H9 (cell line): ENCODE measurements at regions not wholly inside any gene's neighbourhood (a gene's known extent, or its start where the extent isn't known, plus 50 kb on each side); places are given as distances from the start of the nearest gene placed in this dataset.

Experiments used
- DNase-seq: peaks from one replicate; pipeline ENCODE4 v3.0.0-alpha.2; 2017
- H2AFZ ChIP-seq: one replicate; pipeline ENCODE4 v1.6.1; 2013; ENCODE audit warnings: mild to moderate bottlenecking, low read length, control low read depth, moderate library complexity
- H2AK5ac ChIP-seq: 2 replicates; pipeline ENCODE4 v1.6.1; 2013; ENCODE audit warnings: low read length, control low read depth, mixed read lengths; ENCODE audit not compliant: insufficient read length
- H2BK120ac ChIP-seq: one replicate; pipeline ENCODE4 v1.6.1; 2013; ENCODE audit warnings: low read depth, mild to moderate bottlenecking, low read length, control low read depth, inconsistent platforms; ENCODE audit not compliant: poor library complexity, severe bottlenecking
- H2BK12ac ChIP-seq: 2 replicates; pipeline ENCODE4 v1.6.1; 2013; ENCODE audit warnings: low read length, control low read depth, mixed read lengths, low read depth; ENCODE audit not compliant: insufficient read length
- H2BK15ac ChIP-seq: 2 replicates; pipeline ENCODE4 v1.6.1; 2013; ENCODE audit warnings: low read depth, low read length, control low read depth
- H2BK20ac ChIP-seq: one replicate; pipeline ENCODE4 v1.6.1; 2013; ENCODE audit warnings: low read depth, mild to moderate bottlenecking, low read length, control low read depth, inconsistent platforms; ENCODE audit not compliant: poor library complexity, severe bottlenecking
- H2BK5ac ChIP-seq: 2 replicates; pipeline ENCODE4 v1.6.1; 2013; ENCODE audit warnings: low read length, control low read depth, mixed read lengths; ENCODE audit not compliant: insufficient read length
- H3K14ac ChIP-seq: 2 replicates; pipeline ENCODE4 v1.6.1; 2013; ENCODE audit warnings: low read length, control low read depth; ENCODE audit not compliant: insufficient read depth
- H3K18ac ChIP-seq: 2 replicates; pipeline ENCODE4 v1.6.1; 2013; ENCODE audit warnings: low read depth, mild to moderate bottlenecking, mixed read lengths, low read length, control low read depth; ENCODE audit not compliant: insufficient read length
- H3K23ac ChIP-seq: 2 replicates; pipeline ENCODE4 v1.6.1; 2013; ENCODE audit warnings: low read length, control low read depth, mixed read lengths, low read depth; ENCODE audit not compliant: insufficient read length
- H3K23me2 ChIP-seq: 2 replicates; pipeline ENCODE4 v1.6.1; 2013; ENCODE audit warnings: low read depth, mild to moderate bottlenecking, mixed read lengths, low read length, control low read depth; ENCODE audit not compliant: insufficient read length, poor library complexity, severe bottlenecking
- H3K27ac ChIP-seq: 2 replicates; pipeline ENCODE4 v1.5.1; 2013; ENCODE audit warnings: low read length, control low read depth, mixed read lengths, low read depth; ENCODE audit not compliant: insufficient read length
- H3K27me3 ChIP-seq: 2 replicates; pipeline ENCODE4 v1.6.1; 2013; ENCODE audit warnings: low read length, control low read depth, inconsistent platforms; ENCODE audit not compliant: insufficient read depth
- H3K4ac ChIP-seq: 2 replicates; pipeline ENCODE4 v1.6.1; 2013; ENCODE audit warnings: low read depth, mild to moderate bottlenecking, control low read depth, inconsistent platforms, low read length, moderate library complexity
- H3K4me1 ChIP-seq: 2 replicates; pipeline ENCODE4 v1.6.1; 2013; ENCODE audit warnings: low read length, control low read depth, inconsistent platforms; ENCODE audit not compliant: insufficient read depth
- H3K4me2 ChIP-seq: 2 replicates; pipeline ENCODE4 v1.6.1; 2013; ENCODE audit warnings: low read length, control low read depth, mixed read lengths; ENCODE audit not compliant: insufficient read length, insufficient read depth
- H3K56ac ChIP-seq: 2 replicates; pipeline ENCODE4 v1.6.1; 2013; ENCODE audit warnings: low read depth, mild to moderate bottlenecking, mixed read lengths, low read length, control low read depth; ENCODE audit not compliant: insufficient read length
- H3K79me1 ChIP-seq: 2 replicates; pipeline ENCODE4 v1.6.1; 2013; ENCODE audit warnings: low read depth, mild to moderate bottlenecking, moderate library complexity, low read length, control low read depth, inconsistent platforms; ENCODE audit not compliant: insufficient read depth, poor library complexity, severe bottlenecking
- H3K79me2 ChIP-seq: 2 replicates; pipeline ENCODE4 v1.6.1; 2013; ENCODE audit warnings: low read length, control low read depth, inconsistent platforms; ENCODE audit not compliant: insufficient read depth
- H3K9ac ChIP-seq: 2 replicates; pipeline ENCODE4 v1.6.1; 2013; ENCODE audit warnings: low read length, control low read depth, mixed read lengths; ENCODE audit not compliant: insufficient read length; ENCODE audit errors: extremely low read depth
- H3K9me3 ChIP-seq: one replicate; pipeline ENCODE4 v1.6.1; 2013; ENCODE audit warnings: low read depth, low read length, inconsistent platforms; ENCODE audit not compliant: control insufficient read depth
- H3T11ph ChIP-seq: one replicate; pipeline ENCODE4 v1.6.1; 2013; ENCODE audit warnings: mild to moderate bottlenecking, low read length, control low read depth, inconsistent platforms
- H4K20me1 ChIP-seq: one replicate; pipeline ENCODE4 v1.6.1; 2013; ENCODE audit not compliant: control insufficient read depth, insufficient read length, insufficient read depth
- H4K5ac ChIP-seq: 2 replicates; pipeline ENCODE4 v1.6.1; 2013; ENCODE audit warnings: low read depth, mild to moderate bottlenecking, mixed read lengths, low read length, control low read depth; ENCODE audit not compliant: insufficient read length
- H4K8ac ChIP-seq: replicated peaks from 2 replicates; pipeline ENCODE4 v1.6.1; 2013; ENCODE audit warnings: low read length, control low read depth, mixed read lengths, low read depth; ENCODE audit not compliant: insufficient read length
- H4K91ac ChIP-seq: 2 replicates; pipeline ENCODE4 v1.6.1; 2013; ENCODE audit warnings: low read depth, mild to moderate bottlenecking, moderate library complexity, mixed read lengths, low read length, control low read depth; ENCODE audit not compliant: insufficient read length
- H3K27ac Mint-ChIP-seq, 3 experiments: 2 replicates in 2 of 3; 3 replicates in 1 of 3; pipeline ENCODE4 v1.8.0; 2020 to 2021; ENCODE audit warnings: mixed read lengths in 3 of 3, mild to moderate bottlenecking in 1 of 3, moderate library complexity in 1 of 3
- H3K27me3 Mint-ChIP-seq: 2 replicates; pipeline ENCODE4 v1.8.0; 2021; ENCODE audit warnings: low read depth, mild to moderate bottlenecking, moderate library complexity, mixed read lengths
- H3K36me3 Mint-ChIP-seq, 3 experiments: 2 replicates in 2 of 3; 3 replicates in 1 of 3; pipeline ENCODE4 v1.8.0; 2020 to 2021; ENCODE audit warnings: low read depth in 3 of 3, mixed read lengths in 3 of 3; ENCODE audit not compliant: insufficient read depth in 1 of 3
- H3K4me1 Mint-ChIP-seq, 2 experiments: 2 replicates each; pipeline ENCODE4 v1.8.0; 2020; ENCODE audit warnings: mixed read lengths in 2 of 2
- H3K4me3 Mint-ChIP-seq, 2 experiments: 2 replicates in 1 of 2; 3 replicates in 1 of 2; pipeline ENCODE4 v1.8.0; 2020 to 2021; ENCODE audit warnings: mild to moderate bottlenecking in 2 of 2, mixed read lengths in 2 of 2, moderate library complexity in 1 of 2
- H3K9me3 Mint-ChIP-seq, 2 experiments: 2 replicates in 1 of 2; 3 replicates in 1 of 2; pipeline ENCODE4 v1.8.0; 2020; ENCODE audit warnings: mild to moderate bottlenecking in 2 of 2, mixed read lengths in 2 of 2, moderate library complexity in 1 of 2
- WGBS: extraction: QIAGEN DNeasy Blood & Tissue Kit; methylation state at CpG from one replicate; pipeline ENCODE4 v1.1.7; 2013; ENCODE audit warnings: missing lambda C conversion rate, low lambda C conversion rate, mixed read lengths; ENCODE audit not compliant: insufficient read length; ENCODE audit errors: extremely low coverage; 5-methylcytosine and 5-hydroxymethylcytosine counted together
- TF ChIP-seq, protein P1 (sequence below): fragments of 200-600 bp; sonication (generic); conservative IDR thresholded peaks from 3 replicates; pipeline ENCODE4 v1.8.0; 2021; ENCODE audit warnings: antibody characterized with exemption, mild to moderate bottlenecking

DNA sequence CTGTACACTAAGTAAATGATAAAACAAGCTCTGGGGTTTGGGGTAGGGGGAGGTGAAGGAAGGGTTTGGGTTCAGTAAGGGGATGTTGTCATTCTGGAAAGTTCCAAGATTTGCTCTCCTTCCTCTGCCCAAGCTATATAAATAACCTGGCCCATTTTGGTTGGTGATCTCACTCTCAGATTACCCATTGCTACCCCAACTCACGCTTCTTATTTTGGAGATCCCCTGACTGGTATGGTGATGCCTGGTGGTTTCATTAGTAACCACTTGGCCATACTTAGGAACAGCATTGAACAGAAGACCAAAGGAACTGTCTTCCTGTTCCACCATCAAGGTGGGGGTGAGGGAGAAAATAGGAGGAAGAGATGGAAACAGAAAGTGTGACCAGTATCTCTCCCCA, 259.6 kb upstream of the TBX3 start:
- H3K9ac ChIP-seq, result no peak overlapping the region
- no peak overlapping the region for H2BK20ac ChIP-seq
- peaks cover 6% of the 10 kb centered on the region; the same call in 1 of the 2 replicates for H3K27me3 Mint-ChIP-seq
- H3K18ac ChIP-seq, result no peak overlapping the region
- H2BK15ac ChIP-seq, result no peak overlapping the region
- no peak overlapping the region for H2BK12ac ChIP-seq
- H2BK120ac ChIP-seq, result no peak overlapping the region
- no peaks in the 10 kb centered on the region for H3K4me1 Mint-ChIP-seq
- H2BK5ac ChIP-seq, result no peak overlapping the region
- H3K79me1 ChIP-seq, result no peaks in the 10 kb centered on the region
- no CpG with 5 or more reads among the region's 1 CpG for WGBS
- H3T11ph ChIP-seq, result no peak overlapping the region
- no peak overlapping the region for H3K4me2 ChIP-seq
- no peak overlapping the region for H3K14ac ChIP-seq
- TF ChIP-seq, protein P1, sequence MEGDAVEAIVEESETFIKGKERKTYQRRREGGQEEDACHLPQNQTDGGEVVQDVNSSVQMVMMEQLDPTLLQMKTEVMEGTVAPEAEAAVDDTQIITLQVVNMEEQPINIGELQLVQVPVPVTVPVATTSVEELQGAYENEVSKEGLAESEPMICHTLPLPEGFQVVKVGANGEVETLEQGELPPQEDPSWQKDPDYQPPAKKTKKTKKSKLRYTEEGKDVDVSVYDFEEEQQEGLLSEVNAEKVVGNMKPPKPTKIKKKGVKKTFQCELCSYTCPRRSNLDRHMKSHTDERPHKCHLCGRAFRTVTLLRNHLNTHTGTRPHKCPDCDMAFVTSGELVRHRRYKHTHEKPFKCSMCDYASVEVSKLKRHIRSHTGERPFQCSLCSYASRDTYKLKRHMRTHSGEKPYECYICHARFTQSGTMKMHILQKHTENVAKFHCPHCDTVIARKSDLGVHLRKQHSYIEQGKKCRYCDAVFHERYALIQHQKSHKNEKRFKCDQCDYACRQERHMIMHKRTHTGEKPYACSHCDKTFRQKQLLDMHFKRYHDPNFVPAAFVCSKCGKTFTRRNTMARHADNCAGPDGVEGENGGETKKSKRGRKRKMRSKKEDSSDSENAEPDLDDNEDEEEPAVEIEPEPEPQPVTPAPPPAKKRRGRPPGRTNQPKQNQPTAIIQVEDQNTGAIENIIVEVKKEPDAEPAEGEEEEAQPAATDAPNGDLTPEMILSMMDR, result no peak
- H3K56ac ChIP-seq, result no peak overlapping the region
- no peak overlapping the region for H2AK5ac ChIP-seq
- H3K27ac ChIP-seq, result no peak overlapping the region
- H3K4ac ChIP-seq, result no peak overlapping the region
- no peak overlapping the region for H3K23ac ChIP-seq
- H4K5ac ChIP-seq, result no peak overlapping the region
- H3K9me3 ChIP-seq, result no peaks in the 10 kb centered on the region
- H3K27ac Mint-ChIP-seq, result no peak overlapping the region
- no peaks in the 10 kb centered on the region for H4K20me1 ChIP-seq
- no peaks in the 10 kb centered on the region for H3K79me2 ChIP-seq
- no peaks in the 10 kb centered on the region for H3K27me3 ChIP-seq
- H3K4me3 Mint-ChIP-seq, result no peak overlapping the region
- no peaks in the 10 kb centered on the region for H3K9me3 Mint-ChIP-seq
- no peaks in the 10 kb centered on the region for H3K23me2 ChIP-seq
- no peak overlapping the region for H4K8ac ChIP-seq
- no peak overlapping the region for H2AFZ ChIP-seq
- DNase-seq, result no peak
- H3K4me1 ChIP-seq, result no peaks in the 10 kb centered on the region
- H4K91ac ChIP-seq, result no peak overlapping the region
- no peaks in the 10 kb centered on the region for H3K36me3 Mint-ChIP-seq
